ENCODE measurements at regions not wholly inside any gene's neighbourhood (a gene's known extent, or its start where the extent isn't known, plus 50 kb on each side); places are given as distances from the start of the nearest gene placed in this dataset.

DNA sequence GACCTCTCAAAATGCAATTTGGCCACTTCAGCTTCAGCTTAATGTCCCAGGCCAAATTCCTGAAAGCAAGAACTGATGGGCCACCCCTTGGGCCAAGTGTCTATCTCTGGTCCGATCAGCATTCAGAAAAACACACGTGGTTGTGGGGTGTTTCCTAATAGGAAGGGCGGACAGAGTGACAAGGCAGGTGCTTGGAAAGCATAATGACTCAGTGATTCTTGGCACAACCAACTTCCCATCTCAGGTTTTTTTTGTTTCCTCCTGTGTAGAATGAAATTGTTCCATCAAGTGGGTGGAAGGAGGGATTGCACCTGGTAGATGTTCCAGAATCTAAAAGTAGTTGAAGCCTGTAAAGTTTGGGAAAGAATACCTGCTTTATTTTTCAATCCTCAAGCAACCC lies 155.6 kb downstream of the HS3ST2 start:
- H4K20me1 ChIP-seq (ENCODE audit: insufficient read depth), result no peaks in the 10 kb centered on the region
- no peaks in the 10 kb centered on the region for H3K36me3 ChIP-seq (replicated peaks in 1 of 2; ENCODE audit: control insufficient read depth in 1 of 2, insufficient read depth in 2 of 2, low read length in 1 of 2)
- H3K27ac ChIP-seq (ENCODE audit: low read depth in 2 of 2, low read length in 1 of 2), result no peak overlapping the region; a peak in 1 of 4 replicates
- H3F3A ChIP-seq (replicated peaks; ENCODE audit: insufficient read depth), result no peaks in the 10 kb centered on the region
- no peak overlapping the region for H3K4me3 ChIP-seq (ENCODE audit: low read depth in 2 of 2, low read length in 1 of 2)
- no peak for DNase-seq
- H2AFZ ChIP-seq (ENCODE audit: low read depth), result no peak overlapping the region
- H3K79me2 ChIP-seq (ENCODE audit: insufficient read depth), result no peaks in the 10 kb centered on the region
- CTCF ChIA-PET, result interaction anchor here (0.8 to 2.0 kb wide), 2 partner anchors 71 to 74 kb away, joined by 3 to 10 read pairs; no protein-coding TSS in a partner anchor
- no peak overlapping the region for H3K9ac ChIP-seq
- WGBS (ENCODE audit: low lambda C conversion rate), result 7% methylated on average over 3 of the region's 3 CpGs
- H3K4me1 ChIP-seq (ENCODE audit: control insufficient read depth in 1 of 2, insufficient read depth in 2 of 2, low read depth in 1 of 2, low read length in 1 of 2), result peaks cover 0 to 34% of the 10 kb centered on the region in 2 experiments; a peak in 2 of 4 replicates
- no peaks in the 10 kb centered on the region for H3K9me2 ChIP-seq
- no peaks in the 10 kb centered on the region for H3K9me3 ChIP-seq
- POLR2A ChIA-PET, result no interaction called here
- no peak for TF ChIP-seq MEF2A (IDR thresholded peaks at IDR 0.05; ENCODE audit: borderline replicate concordance, low read depth)
- no peak for TF ChIP-seq RXRA (IDR thresholded peaks at IDR 0.05; ENCODE audit: borderline replicate concordance, low read depth)
- no peak for TF ChIP-seq ZBTB33 (IDR thresholded peaks at IDR 0.05; ENCODE audit: borderline replicate concordance, low read depth)
- TF ChIP-seq, protein P1, sequence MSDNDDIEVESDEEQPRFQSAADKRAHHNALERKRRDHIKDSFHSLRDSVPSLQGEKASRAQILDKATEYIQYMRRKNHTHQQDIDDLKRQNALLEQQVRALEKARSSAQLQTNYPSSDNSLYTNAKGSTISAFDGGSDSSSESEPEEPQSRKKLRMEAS (IDR thresholded peaks at IDR 0.05; ENCODE audit: low read depth), result no peak
- TF ChIP-seq IRF3 (IDR thresholded peaks at IDR 0.05; ENCODE audit: low read depth, low read length), result no peak
- TF ChIP-seq, protein P2, sequence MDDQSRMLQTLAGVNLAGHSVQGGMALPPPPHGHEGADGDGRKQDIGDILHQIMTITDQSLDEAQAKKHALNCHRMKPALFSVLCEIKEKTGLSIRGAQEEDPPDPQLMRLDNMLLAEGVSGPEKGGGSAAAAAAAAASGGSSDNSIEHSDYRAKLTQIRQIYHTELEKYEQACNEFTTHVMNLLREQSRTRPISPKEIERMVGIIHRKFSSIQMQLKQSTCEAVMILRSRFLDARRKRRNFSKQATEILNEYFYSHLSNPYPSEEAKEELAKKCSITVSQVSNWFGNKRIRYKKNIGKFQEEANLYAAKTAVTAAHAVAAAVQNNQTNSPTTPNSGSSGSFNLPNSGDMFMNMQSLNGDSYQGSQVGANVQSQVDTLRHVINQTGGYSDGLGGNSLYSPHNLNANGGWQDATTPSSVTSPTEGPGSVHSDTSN (IDR thresholded peaks at IDR 0.05), result no peak
- TF ChIP-seq, protein P3, sequence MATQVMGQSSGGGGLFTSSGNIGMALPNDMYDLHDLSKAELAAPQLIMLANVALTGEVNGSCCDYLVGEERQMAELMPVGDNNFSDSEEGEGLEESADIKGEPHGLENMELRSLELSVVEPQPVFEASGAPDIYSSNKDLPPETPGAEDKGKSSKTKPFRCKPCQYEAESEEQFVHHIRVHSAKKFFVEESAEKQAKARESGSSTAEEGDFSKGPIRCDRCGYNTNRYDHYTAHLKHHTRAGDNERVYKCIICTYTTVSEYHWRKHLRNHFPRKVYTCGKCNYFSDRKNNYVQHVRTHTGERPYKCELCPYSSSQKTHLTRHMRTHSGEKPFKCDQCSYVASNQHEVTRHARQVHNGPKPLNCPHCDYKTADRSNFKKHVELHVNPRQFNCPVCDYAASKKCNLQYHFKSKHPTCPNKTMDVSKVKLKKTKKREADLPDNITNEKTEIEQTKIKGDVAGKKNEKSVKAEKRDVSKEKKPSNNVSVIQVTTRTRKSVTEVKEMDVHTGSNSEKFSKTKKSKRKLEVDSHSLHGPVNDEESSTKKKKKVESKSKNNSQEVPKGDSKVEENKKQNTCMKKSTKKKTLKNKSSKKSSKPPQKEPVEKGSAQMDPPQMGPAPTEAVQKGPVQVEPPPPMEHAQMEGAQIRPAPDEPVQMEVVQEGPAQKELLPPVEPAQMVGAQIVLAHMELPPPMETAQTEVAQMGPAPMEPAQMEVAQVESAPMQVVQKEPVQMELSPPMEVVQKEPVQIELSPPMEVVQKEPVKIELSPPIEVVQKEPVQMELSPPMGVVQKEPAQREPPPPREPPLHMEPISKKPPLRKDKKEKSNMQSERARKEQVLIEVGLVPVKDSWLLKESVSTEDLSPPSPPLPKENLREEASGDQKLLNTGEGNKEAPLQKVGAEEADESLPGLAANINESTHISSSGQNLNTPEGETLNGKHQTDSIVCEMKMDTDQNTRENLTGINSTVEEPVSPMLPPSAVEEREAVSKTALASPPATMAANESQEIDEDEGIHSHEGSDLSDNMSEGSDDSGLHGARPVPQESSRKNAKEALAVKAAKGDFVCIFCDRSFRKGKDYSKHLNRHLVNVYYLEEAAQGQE (IDR thresholded peaks at IDR 0.05; ENCODE audit: low read depth, low read length), result no peak
- TF ChIP-seq TAF1 (IDR thresholded peaks at IDR 0.05; ENCODE audit: borderline replicate concordance, low read depth, low read length), result no peak
- TF ChIP-seq, protein P4, sequence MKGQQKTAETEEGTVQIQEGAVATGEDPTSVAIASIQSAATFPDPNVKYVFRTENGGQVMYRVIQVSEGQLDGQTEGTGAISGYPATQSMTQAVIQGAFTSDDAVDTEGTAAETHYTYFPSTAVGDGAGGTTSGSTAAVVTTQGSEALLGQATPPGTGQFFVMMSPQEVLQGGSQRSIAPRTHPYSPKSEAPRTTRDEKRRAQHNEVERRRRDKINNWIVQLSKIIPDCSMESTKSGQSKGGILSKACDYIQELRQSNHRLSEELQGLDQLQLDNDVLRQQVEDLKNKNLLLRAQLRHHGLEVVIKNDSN (IDR thresholded peaks at IDR 0.05; ENCODE audit: borderline replicate concordance, low read depth), result no peak
- no peak for TF ChIP-seq ELF1 (IDR thresholded peaks at IDR 0.05)
- no peak for TF ChIP-seq JUND (IDR thresholded peaks at IDR 0.05)
- TF ChIP-seq, protein P5, sequence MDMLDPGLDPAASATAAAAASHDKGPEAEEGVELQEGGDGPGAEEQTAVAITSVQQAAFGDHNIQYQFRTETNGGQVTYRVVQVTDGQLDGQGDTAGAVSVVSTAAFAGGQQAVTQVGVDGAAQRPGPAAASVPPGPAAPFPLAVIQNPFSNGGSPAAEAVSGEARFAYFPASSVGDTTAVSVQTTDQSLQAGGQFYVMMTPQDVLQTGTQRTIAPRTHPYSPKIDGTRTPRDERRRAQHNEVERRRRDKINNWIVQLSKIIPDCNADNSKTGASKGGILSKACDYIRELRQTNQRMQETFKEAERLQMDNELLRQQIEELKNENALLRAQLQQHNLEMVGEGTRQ (IDR thresholded peaks at IDR 0.05; ENCODE audit: borderline replicate concordance, low read depth, low read length), result no peak
- no peak for TF ChIP-seq TCF12 (IDR thresholded peaks at IDR 0.05)
- no peak for TF ChIP-seq GABPA (IDR thresholded peaks at IDR 0.05; ENCODE audit: low read depth)
- no peak overlapping the region for H3K4me2 ChIP-seq
- H3K27me3 ChIP-seq (ENCODE audit: insufficient read depth), result no peaks in the 10 kb centered on the region

All from SK-N-SH (cell line).